ENCODE measurements at regions not wholly inside any gene's neighbourhood (a gene's known extent, or its start where the extent isn't known, plus 50 kb on each side); places are given as distances from the start of the nearest gene placed in this dataset.

DNA sequence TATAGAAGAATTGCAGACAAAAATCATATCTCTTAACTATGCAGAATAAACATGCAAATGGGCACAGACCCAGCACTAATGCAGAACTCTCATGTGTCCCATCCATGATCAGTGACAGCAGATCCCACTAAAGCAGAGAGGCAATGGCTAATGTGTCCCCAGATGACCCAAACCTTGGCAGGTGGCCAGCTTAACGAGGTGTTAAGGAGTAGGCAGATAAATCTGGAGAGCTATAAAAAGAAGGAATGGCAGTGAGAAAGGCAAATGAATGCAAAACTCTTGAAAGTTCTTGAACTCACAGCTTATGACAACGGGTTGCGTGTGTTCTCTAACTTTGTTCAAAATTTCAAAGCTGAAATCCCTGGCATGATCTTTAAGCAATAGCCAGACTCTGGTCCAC is 265.4 kb downstream of the RASEF start (continued):
- TF ChIP-seq, protein P1, sequence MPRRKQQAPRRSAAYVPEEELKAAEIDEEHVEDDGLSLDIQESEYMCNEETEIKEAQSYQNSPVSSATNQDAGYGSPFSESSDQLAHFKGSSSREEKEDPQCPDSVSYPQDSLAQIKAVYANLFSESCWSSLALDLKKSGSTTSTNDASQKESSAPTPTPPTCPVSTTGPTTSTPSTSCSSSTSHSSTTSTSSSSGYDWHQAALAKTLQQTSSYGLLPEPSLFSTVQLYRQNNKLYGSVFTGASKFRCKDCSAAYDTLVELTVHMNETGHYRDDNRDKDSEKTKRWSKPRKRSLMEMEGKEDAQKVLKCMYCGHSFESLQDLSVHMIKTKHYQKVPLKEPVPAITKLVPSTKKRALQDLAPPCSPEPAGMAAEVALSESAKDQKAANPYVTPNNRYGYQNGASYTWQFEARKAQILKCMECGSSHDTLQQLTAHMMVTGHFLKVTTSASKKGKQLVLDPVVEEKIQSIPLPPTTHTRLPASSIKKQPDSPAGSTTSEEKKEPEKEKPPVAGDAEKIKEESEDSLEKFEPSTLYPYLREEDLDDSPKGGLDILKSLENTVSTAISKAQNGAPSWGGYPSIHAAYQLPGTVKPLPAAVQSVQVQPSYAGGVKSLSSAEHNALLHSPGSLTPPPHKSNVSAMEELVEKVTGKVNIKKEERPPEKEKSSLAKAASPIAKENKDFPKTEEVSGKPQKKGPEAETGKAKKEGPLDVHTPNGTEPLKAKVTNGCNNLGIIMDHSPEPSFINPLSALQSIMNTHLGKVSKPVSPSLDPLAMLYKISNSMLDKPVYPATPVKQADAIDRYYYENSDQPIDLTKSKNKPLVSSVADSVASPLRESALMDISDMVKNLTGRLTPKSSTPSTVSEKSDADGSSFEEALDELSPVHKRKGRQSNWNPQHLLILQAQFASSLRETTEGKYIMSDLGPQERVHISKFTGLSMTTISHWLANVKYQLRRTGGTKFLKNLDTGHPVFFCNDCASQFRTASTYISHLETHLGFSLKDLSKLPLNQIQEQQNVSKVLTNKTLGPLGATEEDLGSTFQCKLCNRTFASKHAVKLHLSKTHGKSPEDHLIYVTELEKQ (tag by site-specific recombination; IDR thresholded peaks at IDR 0.05; ENCODE audit: borderline replicate concordance) = 0 out of 2 replicates have a peak, but pooled peaks have one; percentile 41
- no peak for TF ChIP-seq ZSCAN5A (tag by site-specific recombination; IDR thresholded peaks at IDR 0.05)
- TF ChIP-seq ZNF660 (tag by site-specific recombination; IDR thresholded peaks at IDR 0.05) = no peak
- TF ChIP-seq, protein P2, sequence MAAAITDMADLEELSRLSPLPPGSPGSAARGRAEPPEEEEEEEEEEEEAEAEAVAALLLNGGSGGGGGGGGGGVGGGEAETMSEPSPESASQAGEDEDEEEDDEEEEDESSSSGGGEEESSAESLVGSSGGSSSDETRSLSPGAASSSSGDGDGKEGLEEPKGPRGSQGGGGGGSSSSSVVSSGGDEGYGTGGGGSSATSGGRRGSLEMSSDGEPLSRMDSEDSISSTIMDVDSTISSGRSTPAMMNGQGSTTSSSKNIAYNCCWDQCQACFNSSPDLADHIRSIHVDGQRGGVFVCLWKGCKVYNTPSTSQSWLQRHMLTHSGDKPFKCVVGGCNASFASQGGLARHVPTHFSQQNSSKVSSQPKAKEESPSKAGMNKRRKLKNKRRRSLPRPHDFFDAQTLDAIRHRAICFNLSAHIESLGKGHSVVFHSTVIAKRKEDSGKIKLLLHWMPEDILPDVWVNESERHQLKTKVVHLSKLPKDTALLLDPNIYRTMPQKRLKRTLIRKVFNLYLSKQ (tag by site-specific recombination; IDR thresholded peaks at IDR 0.05; ENCODE audit: borderline replicate concordance) = no peak
- peak; percentile 41; the same call in 1 of the 2 replicates for TF ChIP-seq ZNF18 (tag by site-specific recombination; IDR thresholded peaks at IDR 0.05)

DNA sequence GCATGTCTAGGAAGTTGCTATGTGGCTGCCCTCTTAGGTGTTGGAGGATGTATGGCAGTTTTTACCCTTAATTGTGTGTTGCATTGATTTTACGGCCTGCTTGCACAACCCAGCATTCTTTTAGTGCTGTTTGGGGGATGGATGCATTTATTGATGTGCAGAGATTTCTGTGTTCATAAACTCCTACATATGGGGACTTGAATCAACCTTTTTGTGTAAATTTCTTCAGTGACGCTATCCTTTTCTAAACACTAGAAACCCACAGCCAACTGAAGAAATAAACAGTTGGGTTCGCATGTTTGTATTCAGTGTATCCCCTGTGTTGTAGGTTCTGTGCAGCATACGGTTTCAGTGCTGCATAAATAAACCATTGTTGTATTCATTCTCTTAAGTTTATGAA is 263.7 kb downstream of the RASEF start:
- TF ChIP-seq SP3 (tag by site-specific recombination; IDR thresholded peaks at IDR 0.05) = no peak
- no peak for TF ChIP-seq GLIS2 (tag by site-specific recombination; IDR thresholded peaks at IDR 0.05)
- TF ChIP-seq ZSCAN23 (tag by site-specific recombination; IDR thresholded peaks at IDR 0.05) = no peak
- TF ChIP-seq ZNF184 (tag by site-specific recombination; IDR thresholded peaks at IDR 0.05) = no peak
- TF ChIP-seq ZNF10 (tag by site-specific recombination; IDR thresholded peaks at IDR 0.05) = no peak
- no peak for TF ChIP-seq KLF16 (tag by site-specific recombination; IDR thresholded peaks at IDR 0.05)
- no peak for TF ChIP-seq ZNF423 (tag by site-specific recombination; IDR thresholded peaks at IDR 0.05)
- H3K9me3 ChIP-seq (ENCODE audit: control insufficient read depth, insufficient read depth, low read depth, low read length) = no peaks in the 10 kb centered on the region
- no peak overlapping the region for H3K27ac ChIP-seq (ENCODE audit: extremely low read depth, low read depth, low read length)
- H3K36me3 ChIP-seq (ENCODE audit: control insufficient read depth in 2 of 2, insufficient read depth in 1 of 2, low read length in 2 of 2) = no peaks in the 10 kb centered on the region
- POLR2A ChIA-PET = no interaction called here
- no peak overlapping the region for H3K4me3 ChIP-seq (ENCODE audit: low read depth, low read length)
- peaks cover 3% of the 10 kb centered on the region; the same call in 1 of the 2 replicates for H3K4me1 ChIP-seq (ENCODE audit: control insufficient read depth, insufficient read depth, low read length)
- CTCF ChIA-PET = no interaction called here

DNA sequence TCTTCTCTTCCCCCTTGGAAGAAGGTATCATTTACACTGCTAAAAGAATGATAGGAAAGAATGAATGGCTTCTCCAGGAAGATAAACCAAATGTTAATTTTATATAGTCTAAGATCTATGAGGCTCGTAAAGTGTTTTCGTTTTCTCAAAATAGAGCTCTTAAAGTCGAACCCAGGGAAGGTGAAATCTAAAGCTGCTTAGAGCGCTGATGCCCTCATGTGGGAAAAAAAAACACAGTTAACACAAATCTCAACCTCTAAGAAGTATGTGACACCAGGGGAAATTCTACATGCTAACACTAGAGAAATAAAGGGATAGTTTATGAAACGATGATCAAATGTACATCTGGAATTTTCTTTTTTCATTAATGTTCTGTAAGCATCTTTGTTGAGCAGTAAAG is 257.9 kb downstream of the RASEF start:
- Histone ChIP-seq H3K4me3 (ENCODE audit: low read depth, low read length) (no peak overlapping the region), H3K36me3 (ENCODE audit: control insufficient read depth in 2 of 2, insufficient read depth in 1 of 2, low read length in 2 of 2) (no peaks in the 10 kb centered on the region), H3K27ac (ENCODE audit: extremely low read depth, low read depth, low read length) (no peak overlapping the region), H3K4me1 (ENCODE audit: control insufficient read depth, insufficient read depth, low read length) (no peaks in the 10 kb centered on the region), H3K9me3 (ENCODE audit: control insufficient read depth, insufficient read depth, low read depth, low read length) (no peaks in the 10 kb centered on the region)
- ChIA-PET CTCF (interaction anchor here (0.6 to 3.6 kb wide), 18 partner anchors 13 to 959 kb away, joined by 3 to 24 read pairs (median 4); no protein-coding TSS in a partner anchor), POLR2A (interaction anchor here (1.0 to 1.2 kb wide), 2 partner anchors 199 to 315 kb away, joined by 3 read pairs; no protein-coding TSS in a partner anchor)
- TF ChIP-seq ZNF366 (tag by site-specific recombination; conservative IDR thresholded peaks at IDR 0.05) (no peak), ZNF624 (tag by site-specific recombination; IDR thresholded peaks at IDR 0.05) (no peak), ZNF654 (tag by site-specific recombination; IDR thresholded peaks at IDR 0.05; ENCODE audit: low read depth) (peak; percentile 50), REST (tag by site-specific recombination; IDR thresholded peaks at IDR 0.05) (no peak)
- TF ChIP-seq, protein P3, sequence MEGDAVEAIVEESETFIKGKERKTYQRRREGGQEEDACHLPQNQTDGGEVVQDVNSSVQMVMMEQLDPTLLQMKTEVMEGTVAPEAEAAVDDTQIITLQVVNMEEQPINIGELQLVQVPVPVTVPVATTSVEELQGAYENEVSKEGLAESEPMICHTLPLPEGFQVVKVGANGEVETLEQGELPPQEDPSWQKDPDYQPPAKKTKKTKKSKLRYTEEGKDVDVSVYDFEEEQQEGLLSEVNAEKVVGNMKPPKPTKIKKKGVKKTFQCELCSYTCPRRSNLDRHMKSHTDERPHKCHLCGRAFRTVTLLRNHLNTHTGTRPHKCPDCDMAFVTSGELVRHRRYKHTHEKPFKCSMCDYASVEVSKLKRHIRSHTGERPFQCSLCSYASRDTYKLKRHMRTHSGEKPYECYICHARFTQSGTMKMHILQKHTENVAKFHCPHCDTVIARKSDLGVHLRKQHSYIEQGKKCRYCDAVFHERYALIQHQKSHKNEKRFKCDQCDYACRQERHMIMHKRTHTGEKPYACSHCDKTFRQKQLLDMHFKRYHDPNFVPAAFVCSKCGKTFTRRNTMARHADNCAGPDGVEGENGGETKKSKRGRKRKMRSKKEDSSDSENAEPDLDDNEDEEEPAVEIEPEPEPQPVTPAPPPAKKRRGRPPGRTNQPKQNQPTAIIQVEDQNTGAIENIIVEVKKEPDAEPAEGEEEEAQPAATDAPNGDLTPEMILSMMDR (tag by site-specific recombination; IDR thresholded peaks at IDR 0.05) = peak; percentile 34; the same call in 1 of the 2 replicates
